Tibial nerve (tissue), 4 donors: ENCODE measurements at regions not wholly inside any gene's neighbourhood (a gene's known extent, or its start where the extent isn't known, plus 50 kb on each side); places are given as distances from the start of the nearest gene placed in this dataset.

Experiments
- DNase-seq, 2 donors: peaks; one replicate each; pipeline ENCODE4 v3.0.0-alpha.2; 2019; ENCODE audit warnings: low spot score in 2 of 2
- H3K27ac ChIP-seq, 4 donors: fragments of 200-600 bp; sonication (generic) in 3 of 4; one replicate each; pipeline ENCODE4 v1.5.1; 2017 to 2019; ENCODE audit warnings: mild to moderate bottlenecking in 1 of 4
- H3K27me3 ChIP-seq, 2 donors: fragments of 200-600 bp; sonication (generic) in 1 of 2; one replicate each; pipeline versions ENCODE4 v1.5.1 to v1.6.0; 2017 to 2019
- H3K36me3 ChIP-seq, 3 donors: fragments of 200-600 bp; sonication (generic); one replicate each; pipeline ENCODE4 v1.5.1; 2018 to 2019
- H3K4me1 ChIP-seq, 4 donors: fragments of 200-600 bp; sonication (generic) in 3 of 4; one replicate each; pipeline ENCODE4 v1.5.1; 2017 to 2019
- H3K4me3 ChIP-seq, 4 donors: fragments of 200-600 bp; sonication (generic) in 3 of 4; one replicate each; pipeline ENCODE4 v1.5.1; 2017 to 2019; ENCODE audit warnings: mild to moderate bottlenecking in 1 of 4, moderate library complexity in 1 of 4
- H3K9me3 ChIP-seq, 4 donors: fragments of 200-600 bp; sonication (generic) in 3 of 4; one replicate each; pipeline ENCODE4 v1.5.1; 2017 to 2019
- EP300 ChIP-seq, 2 donors: sonication (generic); formaldehyde crosslinking; IDR thresholded peaks; one replicate each; pipeline ENCODE4 v1.6.1; 2017; ENCODE audit warnings: antibody characterized with exemption in 2 of 2, mild to moderate bottlenecking in 1 of 2
- POLR2A ChIP-seq, 2 donors: fragments of 450-650 bp; IDR thresholded peaks; one replicate each; pipeline ENCODE4 v1.6.1; 2017; ENCODE audit warnings: antibody characterized with exemption in 2 of 2, mild to moderate bottlenecking in 2 of 2, moderate library complexity in 2 of 2
- WGBS, 2 donors: methylation state at CpG; one replicate each; pipeline ENCODE4 v1.1.5; 2018; 5-methylcytosine and 5-hydroxymethylcytosine counted together
- TF ChIP-seq, protein P1 (sequence below), 5 experiments: fragments of 200-600 bp in 3 of 5; fragments of 450-650 bp in 2 of 5; sonication (generic) in 3 of 5; IDR thresholded peaks; one replicate each; pipeline ENCODE4 v1.5.1; 2016 to 2019; ENCODE audit warnings: antibody characterized with exemption in 5 of 5, mild to moderate bottlenecking in 3 of 5, moderate library complexity in 2 of 5

DNA sequence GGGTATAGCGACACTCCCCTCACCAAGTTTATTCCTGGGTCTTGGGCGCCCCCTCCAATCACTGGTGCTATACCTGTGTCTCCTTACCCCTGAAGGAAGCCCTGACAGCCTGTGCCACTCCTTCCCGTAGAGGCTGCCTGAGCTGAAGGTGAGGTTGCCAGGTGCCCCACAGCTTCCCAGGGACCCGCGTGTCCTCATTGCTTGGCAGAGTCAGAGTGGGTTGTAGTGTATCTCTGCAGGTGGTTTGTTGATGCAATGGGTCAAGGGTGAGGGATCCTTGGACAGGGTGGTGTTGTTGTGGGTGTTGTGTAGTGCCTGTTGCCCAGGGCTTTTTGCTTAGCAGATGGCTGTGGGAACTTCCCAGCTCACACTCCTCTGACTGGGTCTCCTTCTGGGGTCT lies 438.7 kb upstream of the FSIP2 start:
- DNase-seq, result no peak
- Histone ChIP-seq H3K27ac (no peak overlapping the region), H3K4me1 (no peaks in the 10 kb centered on the region), H3K27me3 (no peaks in the 10 kb centered on the region), H3K36me3 (no peaks in the 10 kb centered on the region), H3K9me3 (no peaks in the 10 kb centered on the region), H3K4me3 (no peak overlapping the region)
- WGBS, 2 donors, result 80 to 95% methylated on average over 1 to 3 of the region's 5 CpGs
- no peak for TF ChIP-seq POLR2A (IDR thresholded peaks at IDR 0.05)
- TF ChIP-seq EP300 (IDR thresholded peaks at IDR 0.05), result no peak

DNA sequence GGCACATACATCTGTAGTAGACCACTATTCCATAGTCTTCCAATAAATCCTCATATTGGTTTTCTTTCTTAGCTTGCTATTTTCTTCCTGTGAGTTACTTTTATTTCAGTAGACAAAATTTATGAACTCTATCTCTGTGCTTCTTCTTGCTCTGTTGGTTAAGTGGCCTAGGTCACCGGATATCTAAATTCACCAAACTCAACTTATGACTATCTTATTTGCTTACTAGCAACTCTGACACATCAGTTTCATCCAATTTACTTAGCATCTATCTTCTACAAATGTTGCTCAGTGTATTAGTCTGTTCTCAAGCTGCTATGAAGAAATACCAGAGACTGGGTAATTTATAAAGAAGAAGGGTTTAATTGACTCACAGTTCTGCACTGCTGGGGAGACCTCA lies 432.5 kb upstream of the FSIP2 start:
- no peaks in the 10 kb centered on the region for H3K27me3 ChIP-seq
- no peaks in the 10 kb centered on the region for H3K9me3 ChIP-seq
- H3K4me3 ChIP-seq, result no peak overlapping the region
- H3K27ac ChIP-seq, result no peak overlapping the region
- TF ChIP-seq EP300 (IDR thresholded peaks at IDR 0.05) (no peak), POLR2A (IDR thresholded peaks at IDR 0.05) (no peak)
- TF ChIP-seq, protein P1, sequence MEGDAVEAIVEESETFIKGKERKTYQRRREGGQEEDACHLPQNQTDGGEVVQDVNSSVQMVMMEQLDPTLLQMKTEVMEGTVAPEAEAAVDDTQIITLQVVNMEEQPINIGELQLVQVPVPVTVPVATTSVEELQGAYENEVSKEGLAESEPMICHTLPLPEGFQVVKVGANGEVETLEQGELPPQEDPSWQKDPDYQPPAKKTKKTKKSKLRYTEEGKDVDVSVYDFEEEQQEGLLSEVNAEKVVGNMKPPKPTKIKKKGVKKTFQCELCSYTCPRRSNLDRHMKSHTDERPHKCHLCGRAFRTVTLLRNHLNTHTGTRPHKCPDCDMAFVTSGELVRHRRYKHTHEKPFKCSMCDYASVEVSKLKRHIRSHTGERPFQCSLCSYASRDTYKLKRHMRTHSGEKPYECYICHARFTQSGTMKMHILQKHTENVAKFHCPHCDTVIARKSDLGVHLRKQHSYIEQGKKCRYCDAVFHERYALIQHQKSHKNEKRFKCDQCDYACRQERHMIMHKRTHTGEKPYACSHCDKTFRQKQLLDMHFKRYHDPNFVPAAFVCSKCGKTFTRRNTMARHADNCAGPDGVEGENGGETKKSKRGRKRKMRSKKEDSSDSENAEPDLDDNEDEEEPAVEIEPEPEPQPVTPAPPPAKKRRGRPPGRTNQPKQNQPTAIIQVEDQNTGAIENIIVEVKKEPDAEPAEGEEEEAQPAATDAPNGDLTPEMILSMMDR (IDR thresholded peaks at IDR 0.05), result no peak
- H3K4me1 ChIP-seq, result no peaks in the 10 kb centered on the region
- H3K36me3 ChIP-seq, result no peaks in the 10 kb centered on the region
- DNase-seq, result no peak
- 97 to 100% methylated on average over 1 of the region's 1 CpG for WGBS, 2 donors

DNA sequence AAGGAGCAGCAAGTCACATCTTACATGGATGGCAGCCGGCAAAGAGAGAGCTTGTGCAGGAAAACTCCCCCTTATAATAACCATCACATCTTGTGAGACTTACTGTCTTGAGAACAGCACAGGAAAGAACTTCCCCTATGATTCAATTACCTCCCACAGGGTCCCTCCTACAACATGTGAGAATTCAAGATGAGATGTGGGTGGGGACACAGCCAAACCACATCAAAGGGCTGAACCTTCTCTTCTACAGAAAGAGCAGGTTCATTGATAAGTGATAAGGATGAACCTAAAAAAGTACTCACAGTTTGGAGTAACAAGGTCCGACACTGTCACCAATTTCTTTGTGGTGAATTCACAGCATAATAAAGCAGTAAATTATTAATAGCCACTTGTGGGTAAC lies 422.2 kb upstream of the FSIP2 start:
- Histone ChIP-seq H3K9me3 (no peaks in the 10 kb centered on the region), H3K36me3 (no peaks in the 10 kb centered on the region), H3K4me1 (no peaks in the 10 kb centered on the region), H3K27me3 (no peaks in the 10 kb centered on the region), H3K4me3 (no peak overlapping the region), H3K27ac (no peak overlapping the region)
- WGBS, 2 donors, result 48 to 67% methylated on average over 2 of the region's 2 CpGs
- TF ChIP-seq POLR2A (IDR thresholded peaks at IDR 0.05), result no peak
- TF ChIP-seq, protein P1 (IDR thresholded peaks at IDR 0.05), result no peak
- no peak for TF ChIP-seq EP300 (IDR thresholded peaks at IDR 0.05)
- no peak for DNase-seq

DNA sequence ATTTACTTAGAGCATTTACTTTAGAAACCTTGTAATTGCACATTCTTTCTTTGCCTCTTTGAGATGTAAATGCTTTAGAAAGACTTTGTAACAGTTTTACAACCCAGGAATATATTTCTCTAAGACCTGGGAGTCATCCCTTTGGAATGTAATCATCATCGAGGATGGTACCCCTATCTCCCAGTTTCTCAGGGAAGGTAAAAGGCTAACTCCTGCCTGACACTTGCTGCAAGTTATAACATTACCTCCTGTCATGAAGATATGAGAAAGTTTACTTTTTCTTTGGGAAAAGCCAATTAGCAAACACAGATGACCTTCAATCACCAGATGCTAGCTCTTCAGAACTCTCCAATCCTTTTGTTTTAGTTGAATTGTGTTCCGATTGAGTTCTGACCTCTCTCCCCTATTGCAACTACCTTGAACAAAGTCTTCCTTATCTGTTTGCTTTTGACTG lies 420.3 kb upstream of the FSIP2 start:
- Histone ChIP-seq H3K9me3 (no peaks in the 10 kb centered on the region), H3K4me3 (no peak overlapping the region), H3K4me1 (no peaks in the 10 kb centered on the region), H3K27me3 (no peaks in the 10 kb centered on the region), H3K27ac (no peak overlapping the region), H3K36me3 (no peaks in the 10 kb centered on the region)
- DNase-seq, result no peak
- WGBS, 2 donors, result 55 to 57% methylated on average over 2 of the region's 2 CpGs
- TF ChIP-seq, protein P1 (IDR thresholded peaks at IDR 0.05), result no peak
- TF ChIP-seq EP300 (IDR thresholded peaks at IDR 0.05) (no peak), POLR2A (IDR thresholded peaks at IDR 0.05) (no peak)

DNA sequence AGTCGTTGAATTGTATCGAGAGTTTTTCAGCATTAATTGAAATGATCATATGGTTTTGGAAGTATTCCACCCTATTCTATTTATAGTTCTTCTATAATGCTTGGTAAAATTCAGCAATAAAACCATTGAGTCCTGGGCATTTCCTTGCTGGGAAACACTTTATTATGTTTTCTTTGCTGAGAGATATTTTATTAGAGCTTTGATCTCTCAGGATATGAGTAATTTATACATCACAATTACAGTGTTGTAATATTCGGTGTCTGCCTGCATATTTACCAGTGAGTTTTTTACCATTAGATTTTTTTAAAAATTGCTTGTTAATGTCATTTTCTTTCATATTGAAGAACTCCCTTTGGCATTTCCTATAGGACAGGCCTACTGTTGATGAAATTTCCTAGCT lies 402.7 kb upstream of the FSIP2 start:
- no peaks in the 10 kb centered on the region for H3K4me1 ChIP-seq
- H3K36me3 ChIP-seq, result no peaks in the 10 kb centered on the region
- no peak overlapping the region for H3K27ac ChIP-seq
- H3K27me3 ChIP-seq, result no peaks in the 10 kb centered on the region
- 83 to 86% methylated on average over 3 of the region's 3 CpGs for WGBS, 2 donors
- TF ChIP-seq EP300 (IDR thresholded peaks at IDR 0.05), result no peak
- TF ChIP-seq, protein P1 (IDR thresholded peaks at IDR 0.05), result no peak
- no peak for TF ChIP-seq POLR2A (IDR thresholded peaks at IDR 0.05)
- no peak for DNase-seq
- H3K9me3 ChIP-seq, result peaks cover 0 to 5% (median 0%) of the 10 kb centered on the region in 4 donors
- no peak overlapping the region for H3K4me3 ChIP-seq

DNA sequence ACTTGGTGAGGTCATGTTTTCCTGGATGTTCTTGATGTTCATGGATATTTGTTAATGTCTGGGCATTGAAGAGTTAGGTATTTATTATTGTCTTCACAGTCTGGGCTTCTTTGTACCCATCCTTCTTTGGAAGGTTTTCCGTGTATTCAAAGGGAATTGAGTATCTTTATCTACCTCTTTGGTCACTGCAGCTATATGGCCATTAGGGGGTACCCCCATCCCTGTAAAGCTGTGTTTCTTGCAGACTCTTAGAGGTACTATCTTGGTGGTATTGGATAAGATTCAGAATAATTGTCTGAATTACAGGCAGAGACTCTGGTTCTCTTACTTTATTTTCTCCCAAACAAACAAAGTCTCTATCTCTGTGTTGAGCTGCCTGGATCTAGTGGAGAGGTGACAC lies 401.6 kb upstream of the FSIP2 start:
- no peaks in the 10 kb centered on the region for H3K27me3 ChIP-seq
- peaks cover 0 to 5% (median 0%) of the 10 kb centered on the region in 4 donors for H3K9me3 ChIP-seq
- H3K36me3 ChIP-seq, result no peaks in the 10 kb centered on the region
- H3K4me3 ChIP-seq, result no peak overlapping the region
- H3K27ac ChIP-seq, result no peak overlapping the region
- H3K4me1 ChIP-seq, result no peaks in the 10 kb centered on the region
- DNase-seq, result no peak
- WGBS, 2 donors, result 68 to 90% methylated on average over 1 of the region's 1 CpG
- no peak for TF ChIP-seq POLR2A (IDR thresholded peaks at IDR 0.05)
- no peak for TF ChIP-seq EP300 (IDR thresholded peaks at IDR 0.05)
- TF ChIP-seq, protein P1 (IDR thresholded peaks at IDR 0.05), result no peak
